ENCODE measurements at regions not wholly inside any gene's neighbourhood (a gene's known extent, or its start where the extent isn't known, plus 50 kb on each side); places are given as distances from the start of the nearest gene placed in this dataset.

DNA sequence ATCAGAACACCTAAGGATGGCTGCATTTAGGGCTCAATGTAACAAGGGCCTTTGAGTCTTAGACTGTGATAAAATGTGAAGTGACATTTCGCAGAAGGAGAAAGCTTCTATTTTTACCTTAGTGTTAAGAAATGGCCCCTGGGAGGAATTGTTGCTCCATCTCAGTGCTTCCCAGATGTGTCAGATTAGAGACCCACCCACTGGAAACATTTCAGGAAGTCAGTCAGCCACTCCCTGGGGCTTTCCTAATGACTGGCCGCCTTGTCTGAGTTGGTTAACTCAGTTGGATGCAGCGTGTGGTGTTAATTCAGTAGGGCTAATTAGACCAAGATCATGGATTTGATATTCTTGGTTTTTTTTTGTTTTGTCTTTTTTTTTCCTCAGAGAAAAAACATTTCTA, 355.9 kb downstream of the PIK3C3 start:
- H3K4me3 ChIP-seq = no peak overlapping the region
- intact Hi-C loops (cut with DNase I; ENCODE audit: low total_unique reads) = no loop called here
- TF ChIP-seq POLR2A (IDR thresholded peaks at IDR 0.05) = no peak
- TF ChIP-seq, protein P1, sequence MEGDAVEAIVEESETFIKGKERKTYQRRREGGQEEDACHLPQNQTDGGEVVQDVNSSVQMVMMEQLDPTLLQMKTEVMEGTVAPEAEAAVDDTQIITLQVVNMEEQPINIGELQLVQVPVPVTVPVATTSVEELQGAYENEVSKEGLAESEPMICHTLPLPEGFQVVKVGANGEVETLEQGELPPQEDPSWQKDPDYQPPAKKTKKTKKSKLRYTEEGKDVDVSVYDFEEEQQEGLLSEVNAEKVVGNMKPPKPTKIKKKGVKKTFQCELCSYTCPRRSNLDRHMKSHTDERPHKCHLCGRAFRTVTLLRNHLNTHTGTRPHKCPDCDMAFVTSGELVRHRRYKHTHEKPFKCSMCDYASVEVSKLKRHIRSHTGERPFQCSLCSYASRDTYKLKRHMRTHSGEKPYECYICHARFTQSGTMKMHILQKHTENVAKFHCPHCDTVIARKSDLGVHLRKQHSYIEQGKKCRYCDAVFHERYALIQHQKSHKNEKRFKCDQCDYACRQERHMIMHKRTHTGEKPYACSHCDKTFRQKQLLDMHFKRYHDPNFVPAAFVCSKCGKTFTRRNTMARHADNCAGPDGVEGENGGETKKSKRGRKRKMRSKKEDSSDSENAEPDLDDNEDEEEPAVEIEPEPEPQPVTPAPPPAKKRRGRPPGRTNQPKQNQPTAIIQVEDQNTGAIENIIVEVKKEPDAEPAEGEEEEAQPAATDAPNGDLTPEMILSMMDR (IDR thresholded peaks at IDR 0.05) = no peak
- no peaks in the 10 kb centered on the region for H3K27me3 ChIP-seq
- H3K4me1 ChIP-seq = no peaks in the 10 kb centered on the region
- H3K27ac ChIP-seq = no peak overlapping the region
- WGBS, 2 donors = 51 to 76% methylated on average over 3 of the region's 3 CpGs
- DNase-seq = no peak
- no peaks in the 10 kb centered on the region for H3K36me3 ChIP-seq (ENCODE audit: low read depth, missing control alignments)
- no peaks in the 10 kb centered on the region for H3K9me3 ChIP-seq

DNA sequence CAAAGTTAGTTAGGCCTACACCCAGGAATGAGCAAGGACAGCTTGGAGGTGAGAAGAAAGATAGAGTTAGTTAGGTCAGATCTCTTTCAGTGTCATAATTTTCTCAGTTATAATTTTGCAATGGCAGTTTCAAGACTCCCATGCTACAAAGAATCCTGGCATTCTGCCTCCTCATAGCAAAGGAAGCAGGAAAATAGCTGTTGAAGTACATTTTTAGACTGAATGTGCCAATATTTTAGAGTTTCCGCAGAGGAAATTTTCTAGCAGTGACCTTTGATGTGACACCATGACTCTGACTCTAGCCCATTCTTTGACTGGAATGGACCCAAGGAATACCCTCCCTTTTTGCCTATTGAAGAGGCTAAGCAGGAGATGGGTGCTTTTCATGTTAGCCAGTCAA, 371.7 kb downstream of the PIK3C3 start:
- no peak for DNase-seq

DNA sequence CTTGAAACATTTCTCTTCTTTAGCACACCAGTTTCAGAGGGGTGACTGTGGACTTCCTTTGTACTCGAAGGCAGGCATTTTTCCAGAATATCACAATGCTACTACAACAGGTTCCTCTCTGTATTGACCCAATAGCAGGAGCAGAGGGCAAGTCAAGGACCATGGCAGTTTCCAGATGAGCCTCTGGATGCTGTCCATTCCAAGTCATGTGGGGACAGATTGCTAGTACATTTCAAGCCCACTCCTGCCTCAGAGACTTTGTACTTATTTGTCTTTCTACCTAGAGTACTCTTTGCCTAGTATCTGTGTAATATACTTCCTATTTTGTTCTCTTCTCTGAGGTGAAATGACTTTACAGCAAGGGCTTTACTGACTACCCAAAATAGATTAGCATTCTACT, 373.9 kb downstream of the PIK3C3 start:
- no peaks in the 10 kb centered on the region for H3K36me3 ChIP-seq (ENCODE audit: low read depth, missing control alignments)
- H3K27me3 ChIP-seq = no peaks in the 10 kb centered on the region
- no peak for DNase-seq
- H3K27ac ChIP-seq = no peak overlapping the region
- H3K4me3 ChIP-seq = no peak overlapping the region
- H3K4me1 ChIP-seq = no peaks in the 10 kb centered on the region
- no peaks in the 10 kb centered on the region for H3K9me3 ChIP-seq
- TF ChIP-seq, protein P1 (IDR thresholded peaks at IDR 0.05) = no peak
- TF ChIP-seq POLR2A (IDR thresholded peaks at IDR 0.05) = no peak
- intact Hi-C loops (cut with DNase I; ENCODE audit: low total_unique reads) = no loop called here
- WGBS, 2 donors = 63 to 71% methylated on average over 1 of the region's 1 CpG

More for the DNA sequence above, 371.7 kb downstream of the PIK3C3 start:
- no peak overlapping the region for H3K27ac ChIP-seq
- no peaks in the 10 kb centered on the region for H3K36me3 ChIP-seq (ENCODE audit: low read depth, missing control alignments)
- no peaks in the 10 kb centered on the region for H3K9me3 ChIP-seq
- intact Hi-C loops (cut with DNase I; ENCODE audit: low total_unique reads) = no loop called here
- H3K27me3 ChIP-seq = no peaks in the 10 kb centered on the region
- H3K4me1 ChIP-seq = no peaks in the 10 kb centered on the region
- TF ChIP-seq, protein P1 (IDR thresholded peaks at IDR 0.05) = no peak
- TF ChIP-seq POLR2A (IDR thresholded peaks at IDR 0.05) = no peak
- H3K4me3 ChIP-seq = no peak overlapping the region
- 45 to 61% methylated on average over 1 of the region's 1 CpG for WGBS, 2 donors

DNA sequence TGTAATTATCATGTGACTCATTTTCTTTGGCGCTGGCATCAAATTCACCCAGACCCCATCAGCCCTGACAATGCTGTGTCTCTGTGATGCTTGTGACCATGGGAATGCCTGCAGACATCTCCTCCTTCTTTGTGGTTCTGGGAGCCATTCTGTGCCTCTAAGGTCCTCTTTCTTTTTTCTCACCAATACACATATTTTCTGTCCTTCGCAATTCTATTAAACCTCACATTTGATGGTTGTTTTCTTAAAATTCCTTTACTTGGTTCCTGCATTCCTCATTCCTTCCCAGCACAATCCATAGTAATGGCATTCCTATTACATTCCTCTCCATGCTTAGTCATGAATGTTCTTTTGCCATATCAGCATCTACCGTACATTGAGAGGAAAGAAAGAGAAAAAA, 375.3 kb downstream of the PIK3C3 start:
- H3K4me1 ChIP-seq = no peaks in the 10 kb centered on the region
- WGBS, 2 donors = 82 to 85% methylated on average over 3 of the region's 3 CpGs
- TF ChIP-seq POLR2A (IDR thresholded peaks at IDR 0.05) = no peak
- TF ChIP-seq, protein P1 (IDR thresholded peaks at IDR 0.05) = no peak
- no peak for DNase-seq
- H3K27ac ChIP-seq = no peak overlapping the region
- intact Hi-C loops (cut with DNase I; ENCODE audit: low total_unique reads) = no loop called here
- no peaks in the 10 kb centered on the region for H3K9me3 ChIP-seq
- H3K36me3 ChIP-seq (ENCODE audit: low read depth, missing control alignments) = no peaks in the 10 kb centered on the region
- H3K27me3 ChIP-seq = no peaks in the 10 kb centered on the region
- no peak overlapping the region for H3K4me3 ChIP-seq

DNA sequence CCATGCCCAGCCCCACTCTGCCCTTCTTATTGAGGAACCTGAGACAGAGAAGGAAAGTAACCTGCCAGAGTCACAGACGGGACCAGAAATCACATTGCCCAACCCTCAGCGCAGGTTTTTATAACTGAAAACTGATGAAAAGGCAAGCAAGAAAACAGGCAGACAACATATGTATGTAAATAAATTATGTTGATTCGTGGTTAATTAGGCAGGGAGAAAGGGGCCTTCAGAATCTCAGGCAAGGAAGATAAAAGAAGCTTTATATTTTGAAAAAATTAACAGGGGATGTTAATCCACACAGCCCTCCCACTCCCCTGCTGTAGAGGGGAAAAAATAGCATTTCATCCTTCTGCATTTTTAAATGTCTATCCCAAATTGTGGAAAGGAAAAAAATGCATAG, 378.5 kb downstream of the PIK3C3 start:
- intact Hi-C loops (cut with DNase I; ENCODE audit: low total_unique reads) = no loop called here
- WGBS, 2 donors = 70 to 78% methylated on average over 3 of the region's 3 CpGs
- Histone ChIP-seq H3K9me3 (no peaks in the 10 kb centered on the region), H3K27ac (no peak overlapping the region), H3K27me3 (no peaks in the 10 kb centered on the region), H3K4me3 (no peak overlapping the region), H3K36me3 (ENCODE audit: low read depth, missing control alignments) (no peaks in the 10 kb centered on the region), H3K4me1 (no peaks in the 10 kb centered on the region)
- no peak for DNase-seq
- TF ChIP-seq, protein P1 (IDR thresholded peaks at IDR 0.05) = no peak
- no peak for TF ChIP-seq POLR2A (IDR thresholded peaks at IDR 0.05)

Data from testis (tissue), 2 donors.